BLaER1 treated with 17β-estradiol and CSF1 and Interleukin-3, amounts not matched to agents 10 nM and 100 nM (cell line): ENCODE measurements at regions not wholly inside any gene's neighbourhood (a gene's known extent, or its start where the extent isn't known, plus 50 kb on each side); places are given as distances from the start of the nearest gene placed in this dataset.

Experiments
- H3K27ac ChIP-seq, 11 experiments: shearing (Covaris generic); formaldehyde crosslinking; 2 replicates each; pipeline ENCODE4 v1.8.1; 2022
- H3K27me3 ChIP-seq, 11 experiments: shearing (Covaris generic); formaldehyde crosslinking; 2 replicates each; pipeline ENCODE4 v1.8.1; 2022
- H3K36me3 ChIP-seq, 11 experiments: shearing (Covaris generic); formaldehyde crosslinking; 2 replicates each; pipeline ENCODE4 v1.8.1; 2022
- H3K4me1 ChIP-seq, 10 experiments: shearing (Covaris generic); formaldehyde crosslinking; 2 replicates each; pipeline ENCODE4 v1.8.1; 2022
- H3K4me2 ChIP-seq, 11 experiments: shearing (Covaris generic); formaldehyde crosslinking; 2 replicates each; pipeline ENCODE4 v1.8.1; 2022
- H3K4me3 ChIP-seq, 10 experiments: shearing (Covaris generic); formaldehyde crosslinking; 2 replicates each; pipeline ENCODE4 v1.8.1; 2022
- H3K9ac ChIP-seq, 11 experiments: shearing (Covaris generic); formaldehyde crosslinking; 2 replicates each; pipeline ENCODE4 v1.8.1; 2022
- H3K9me3 ChIP-seq, 11 experiments: shearing (Covaris generic); formaldehyde crosslinking; replicated peaks in 1 of 11; 2 replicates each; pipeline ENCODE4 v1.8.1; 2022
- H4K20me1 ChIP-seq, 11 experiments: shearing (Covaris generic); formaldehyde crosslinking; 2 replicates each; pipeline ENCODE4 v1.8.1; 2022
- Cebpa-rat ChIP-seq, 11 experiments: shearing (Covaris generic); IDR thresholded peaks; 2 replicates each; pipeline ENCODE4 v1.8.1; 2022

GRCh38 chr1:97980530-97980929 is 59.7 kb upstream of the DPYD start:
- Histone ChIP-seq H3K9ac (no peak overlapping the region), H3K4me1 (no peaks in the 10 kb centered on the region), H3K4me3 (no peak overlapping the region), H3K36me3 (no peaks in the 10 kb centered on the region), H4K20me1 (no peaks in the 10 kb centered on the region), H3K27ac (no peak overlapping the region), H3K4me2 (no peak overlapping the region), H3K27me3 (no peaks in the 10 kb centered on the region), H3K9me3 (no peaks in the 10 kb centered on the region)
- no peak for TF ChIP-seq Cebpa-rat (IDR thresholded peaks at IDR 0.05)

- Histone ChIP-seq H4K20me1 (no peaks in the 10 kb centered on the region), H3K4me1 (no peaks in the 10 kb centered on the region), H3K9ac (no peak overlapping the region), H3K27ac (no peak overlapping the region), H3K36me3 (no peaks in the 10 kb centered on the region), H3K4me2 (no peak overlapping the region), H3K27me3 (no peaks in the 10 kb centered on the region), H3K4me3 (no peak overlapping the region), H3K9me3 (no peaks in the 10 kb centered on the region)
- TF ChIP-seq Cebpa-rat (IDR thresholded peaks at IDR 0.05), result no peak
Measured at GRCh38 chr1:97976801-97977200, 56.0 kb upstream of the DPYD start.
